WERI-Rb-1 (cell line): ENCODE measurements at regions not wholly inside any gene's neighbourhood (a gene's known extent, or its start where the extent isn't known, plus 50 kb on each side); places are given as distances from the start of the nearest gene placed in this dataset.

Source experiments
- DNase-seq: peaks from one replicate; pipeline ENCODE4 v3.0.0-alpha.2; 2020
- H3K27ac ChIP-seq: fragments of 250-450 bp; sonication (Bioruptor Pico); 2 replicates; pipeline ENCODE4 v1.5.1; 2020; ENCODE audit warnings: mild to moderate bottlenecking, moderate library complexity
- H3K27me3 ChIP-seq: fragments of 250-450 bp; sonication (Bioruptor Pico); 2 replicates; pipeline ENCODE4 v1.5.1; 2021; ENCODE audit warnings: mild to moderate bottlenecking, low read depth, moderate library complexity; ENCODE audit not compliant: insufficient read depth, severe bottlenecking
- H3K36me3 ChIP-seq: fragments of 250-450 bp; sonication (Bioruptor Pico); 2 replicates; pipeline ENCODE4 v1.5.1; 2020; ENCODE audit warnings: mild to moderate bottlenecking, moderate library complexity
- H3K4me3 ChIP-seq: 2 replicates; pipeline ENCODE4 v1.5.1; 2011; ENCODE audit warnings: low read depth, mild to moderate bottlenecking, control low read depth, low read length
- H3K9me3 ChIP-seq: fragments of 250-450 bp; sonication (Bioruptor Pico); 2 replicates; pipeline ENCODE4 v1.5.1; 2021; ENCODE audit warnings: mild to moderate bottlenecking, moderate library complexity; ENCODE audit not compliant: severe bottlenecking
- CTCF ChIP-seq: IDR thresholded peaks from 2 replicates; pipeline ENCODE4 v1.5.1; 2011; ENCODE audit warnings: low read depth, mild to moderate bottlenecking, control low read depth, inconsistent platforms, low read length

- no peak overlapping the region for H3K27ac ChIP-seq
- H3K4me3 ChIP-seq = no peak overlapping the region
- H3K36me3 ChIP-seq = no peaks in the 10 kb centered on the region
- no peak for DNase-seq
- no peaks in the 10 kb centered on the region for H3K9me3 ChIP-seq
- no peaks in the 10 kb centered on the region for H3K27me3 ChIP-seq
- TF ChIP-seq CTCF = no peak
Observed at GRCh38 chr10:3868271-3868664, 83.3 kb upstream of the KLF6 start.

- Histone ChIP-seq H3K27me3 (no peaks in the 10 kb centered on the region), H3K27ac (no peak overlapping the region), H3K4me3 (no peak overlapping the region), H3K9me3 (no peaks in the 10 kb centered on the region), H3K36me3 (no peaks in the 10 kb centered on the region)
- TF ChIP-seq CTCF = no peak
- no peak for DNase-seq
Observed at GRCh38 chr10:3867454-3868270, 82.7 kb upstream of the KLF6 start.

GRCh38 chr10:3866332-3866731 is 81.3 kb upstream of the KLF6 start:
- H3K36me3 ChIP-seq = no peaks in the 10 kb centered on the region
- H3K9me3 ChIP-seq = no peaks in the 10 kb centered on the region
- TF ChIP-seq CTCF = no peak
- no peak overlapping the region for H3K4me3 ChIP-seq
- DNase-seq = no peak
- no peaks in the 10 kb centered on the region for H3K27me3 ChIP-seq
- H3K27ac ChIP-seq = no peak overlapping the region

- H3K4me3 ChIP-seq = no peak overlapping the region
- no peak for TF ChIP-seq CTCF
- no peak for DNase-seq
- no peaks in the 10 kb centered on the region for H3K36me3 ChIP-seq
- H3K9me3 ChIP-seq = no peaks in the 10 kb centered on the region
- no peaks in the 10 kb centered on the region for H3K27me3 ChIP-seq
- H3K27ac ChIP-seq = no peak overlapping the region
Observed at GRCh38 chr10:3865565-3865964, 80.6 kb upstream of the KLF6 start.

GRCh38 chr10:3861795-3862194 is 76.8 kb upstream of the KLF6 start:
- Histone ChIP-seq H3K9me3 (no peaks in the 10 kb centered on the region), H3K4me3 (no peak overlapping the region), H3K36me3 (no peaks in the 10 kb centered on the region), H3K27ac (no peak overlapping the region), H3K27me3 (no peaks in the 10 kb centered on the region)
- no peak for DNase-seq
- TF ChIP-seq CTCF = no peak
